GM18907 (cell line): ENCODE measurements at regions not wholly inside any gene's neighbourhood (a gene's known extent, or its start where the extent isn't known, plus 50 kb on each side); places are given as distances from the start of the nearest gene placed in this dataset.
"Not testable (repeated sequence)": the region's sequence is repeated elsewhere in the genome, so short reads cannot be mapped to it uniquely, and the experiment has no call there.

Experiments used
- ATAC-seq: cut with Tn5 transposase; IDR thresholded peaks from one replicate; pipeline ENCODE4 v1.9.1; 2021; ENCODE audit warnings: mild to moderate bottlenecking, moderate library complexity; ENCODE audit not compliant: unreplicated experiment

GRCh38 chr9:738209-738915 lies 103.1 kb upstream of the DMRT1 start:
- no peak for ATAC-seq

- ATAC-seq = no peak
Observed at GRCh38 chr9:739362-739761, 102.1 kb upstream of the DMRT1 start.

- ATAC-seq = no peak
Observed at GRCh38 chr9:740221-740620, 101.3 kb upstream of the DMRT1 start.

GRCh38 chr9:742104-742503 lies 99.4 kb upstream of the DMRT1 start:
- ATAC-seq = no peak

GRCh38 chr9:742914-743589 lies 98.4 kb upstream of the DMRT1 start:
- ATAC-seq = no peak

- no peak for ATAC-seq
Observed at GRCh38 chr9:744046-744712, 97.3 kb upstream of the DMRT1 start.

- no peak for ATAC-seq
Observed at GRCh38 chr9:744790-745484, 96.6 kb upstream of the DMRT1 start.

GRCh38 chr9:745761-746380 lies 95.6 kb upstream of the DMRT1 start:
- no peak for ATAC-seq

GRCh38 chr9:746661-747434 lies 94.6 kb upstream of the DMRT1 start:
- ATAC-seq = no peak

- no peak for ATAC-seq
Observed at GRCh38 chr9:747567-747966, 93.9 kb upstream of the DMRT1 start.

- ATAC-seq = no peak
Observed at GRCh38 chr9:748861-749497, 92.5 kb upstream of the DMRT1 start.

- ATAC-seq = no peak
Observed at GRCh38 chr9:749716-750115, 91.8 kb upstream of the DMRT1 start.

GRCh38 chr9:750249-750967 lies 91.1 kb upstream of the DMRT1 start:
- no peak for ATAC-seq

GRCh38 chr9:751137-752051 lies 90.1 kb upstream of the DMRT1 start:
- no peak for ATAC-seq

GRCh38 chr9:752201-752600 lies 89.3 kb upstream of the DMRT1 start:
- no peak for ATAC-seq

- no peak for ATAC-seq
Observed at GRCh38 chr9:752681-753200, 88.8 kb upstream of the DMRT1 start.

- ATAC-seq = not testable (repeated sequence)
Observed at GRCh38 chr9:753734-754133, 87.8 kb upstream of the DMRT1 start.
